ENCODE measurements at regions not wholly inside any gene's neighbourhood (a gene's known extent, or its start where the extent isn't known, plus 50 kb on each side); places are given as distances from the start of the nearest gene placed in this dataset.

DNA sequence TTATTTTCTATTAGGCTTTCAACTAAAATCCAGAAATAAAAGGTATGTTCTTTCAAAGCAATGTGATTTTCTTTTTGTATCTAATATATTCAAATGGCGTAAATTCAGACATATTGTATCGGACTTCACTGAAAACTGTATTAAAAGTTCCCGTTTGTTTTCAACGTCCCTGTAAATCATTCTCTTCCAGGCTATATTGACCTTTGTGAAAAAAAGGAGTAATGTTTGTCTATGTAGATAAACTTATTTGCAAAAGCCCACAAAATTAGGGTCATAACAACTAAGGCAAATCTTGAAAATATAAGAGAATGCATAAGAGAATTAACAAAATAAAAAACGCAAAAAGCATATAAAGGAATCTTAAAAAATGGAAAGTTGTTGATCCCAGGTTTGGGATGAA, 1492.4 kb downstream of the AACS start:
- H3K9ac ChIP-seq (replicated peaks; ENCODE audit: extremely low read depth, insufficient read depth, low read length): no peak overlapping the region

More for the DNA sequence above, 1492.4 kb downstream of the AACS start:
- ChIA-PET CTCF (no interaction called here), POLR2A (no interaction called here)
- dilution Hi-C loops (cut with MboI; ENCODE audit: extremely low pct_ligation_motif_present, low sequenced_read_pairs): no loop called here
- H2AFZ ChIP-seq (ENCODE audit: low read depth, low read length): no peak overlapping the region
- peaks cover 7% of the 10 kb centered on the region for H3K9me3 ChIP-seq (replicated peaks; ENCODE audit: control insufficient read depth, insufficient read depth, low read length)
- no peaks in the 10 kb centered on the region for H3K36me3 ChIP-seq (ENCODE audit: control insufficient read depth in 2 of 2, extremely low read depth in 1 of 2, insufficient read depth in 2 of 2, low read length in 2 of 2)
- H3K4me2 ChIP-seq (ENCODE audit: insufficient read depth, low read length): no peak overlapping the region
- BruUV-seq (replicated peaks): no TSS peak
- no peaks in the 10 kb centered on the region for H3K27me3 ChIP-seq (ENCODE audit: control insufficient read depth in 2 of 2, insufficient read depth in 2 of 2, low read length in 2 of 2)
- no peaks in the 10 kb centered on the region for H4K20me1 ChIP-seq (replicated peaks; ENCODE audit: control insufficient read depth, extremely low read depth, insufficient read depth, low read length)
- intact Hi-C loops (cut with micrococcal nuclease): no loop called here
- TF ChIP-seq MYC (IDR thresholded peaks at IDR 0.05; ENCODE audit: low read depth, low read length): no peak
- no peak for TF ChIP-seq JUN (IDR thresholded peaks at IDR 0.05; ENCODE audit: borderline replicate concordance, insufficient read depth, insufficient read length, low read depth)
- TF ChIP-seq POLR2A (IDR thresholded peaks at IDR 0.05; ENCODE audit: low read depth, low read length): no peak
- no peak for TF ChIP-seq POLR2AphosphoS5 (IDR thresholded peaks at IDR 0.05; ENCODE audit: insufficient read depth, low read depth, low read length)
- no peak for TF ChIP-seq GATA2 (IDR thresholded peaks at IDR 0.05; ENCODE audit: insufficient read depth, insufficient read length, low read depth, low read length)
- TF ChIP-seq MAX (IDR thresholded peaks at IDR 0.05; ENCODE audit: insufficient read depth, insufficient read length): no peak
- no peak for TF ChIP-seq EZH2 (IDR thresholded peaks at IDR 0.05; ENCODE audit: borderline replicate concordance, low read depth, low read length, severe bottlenecking)
- no peak for TF ChIP-seq FOS (IDR thresholded peaks at IDR 0.05; ENCODE audit: borderline replicate concordance, insufficient read depth, low read length)
- TF ChIP-seq, protein P1, sequence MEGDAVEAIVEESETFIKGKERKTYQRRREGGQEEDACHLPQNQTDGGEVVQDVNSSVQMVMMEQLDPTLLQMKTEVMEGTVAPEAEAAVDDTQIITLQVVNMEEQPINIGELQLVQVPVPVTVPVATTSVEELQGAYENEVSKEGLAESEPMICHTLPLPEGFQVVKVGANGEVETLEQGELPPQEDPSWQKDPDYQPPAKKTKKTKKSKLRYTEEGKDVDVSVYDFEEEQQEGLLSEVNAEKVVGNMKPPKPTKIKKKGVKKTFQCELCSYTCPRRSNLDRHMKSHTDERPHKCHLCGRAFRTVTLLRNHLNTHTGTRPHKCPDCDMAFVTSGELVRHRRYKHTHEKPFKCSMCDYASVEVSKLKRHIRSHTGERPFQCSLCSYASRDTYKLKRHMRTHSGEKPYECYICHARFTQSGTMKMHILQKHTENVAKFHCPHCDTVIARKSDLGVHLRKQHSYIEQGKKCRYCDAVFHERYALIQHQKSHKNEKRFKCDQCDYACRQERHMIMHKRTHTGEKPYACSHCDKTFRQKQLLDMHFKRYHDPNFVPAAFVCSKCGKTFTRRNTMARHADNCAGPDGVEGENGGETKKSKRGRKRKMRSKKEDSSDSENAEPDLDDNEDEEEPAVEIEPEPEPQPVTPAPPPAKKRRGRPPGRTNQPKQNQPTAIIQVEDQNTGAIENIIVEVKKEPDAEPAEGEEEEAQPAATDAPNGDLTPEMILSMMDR (IDR thresholded peaks at IDR 0.05; ENCODE audit: extremely low read depth in 1 of 2, insufficient read depth in 1 of 2, low read depth in 1 of 2, low read length in 2 of 2): no peak
- no peak overlapping the region for H3K4me3 ChIP-seq (replicated peaks in 1 of 3; ENCODE audit: insufficient read depth in 1 of 3, low read depth in 1 of 3, low read length in 3 of 3)
- FAIRE-seq (no peak), DNase-seq (ENCODE audit: low read depth, low spot score) (no peak)
- no peaks in the 10 kb centered on the region for H3K4me1 ChIP-seq (ENCODE audit: control insufficient read depth, extremely low read depth, insufficient read depth, low read length)
- no peaks in the 10 kb centered on the region for H3K79me2 ChIP-seq (ENCODE audit: control insufficient read depth, insufficient read depth, low read length)
- no peaks in the 10 kb centered on the region for H3K9me1 ChIP-seq (replicated peaks; ENCODE audit: control insufficient read depth, extremely low read depth, insufficient read depth, low read length)
- H3K27ac ChIP-seq (ENCODE audit: insufficient read depth, low read depth, low read length): no peak overlapping the region

Measured in endothelial cell of umbilical vein (primary cell).